K562 (cell line): ENCODE measurements at regions not wholly inside any gene's neighbourhood (a gene's known extent, or its start where the extent isn't known, plus 50 kb on each side); places are given as distances from the start of the nearest gene placed in this dataset.

ENCODE experiments used
- ATAC-seq: fragments of 200-7000 bp; cut with Tn5 transposase; 3 replicates; pipeline ENCODE4 v1.9.1; 2020; ENCODE audit warnings: moderate library complexity
- BruUV-seq: library from RNA; stranded (reverse); fragments of 400-500 nt; replicated peaks from 2 replicates; lab custom pipeline; 2021; lab: Mats Ljungman, UMichigan
- CTCF ChIA-PET: fragments of 300-600 bp; formaldehyde crosslinking; extraction: SDS; loops from one replicate; lab custom pipeline; 2021; ENCODE audit warnings: low intra/inter-chr PET ratio; lab: Yijun Ruan, JAX
- POLR2A ChIA-PET: fragments of 300-600, 350-650 bp; sonication (Branson Sonifier 250); formaldehyde crosslinking; extraction: SDS; loops from one replicate; lab custom pipeline; 2021; ENCODE audit warnings: antibody characterized with exemption, inconsistent platforms; lab: Yijun Ruan, JAX
- DNase-seq, 4 experiments: peaks; one replicate each; pipeline versions ENCODE4 v3.0.0 to v3.0.0-alpha.2; 2011 to 2018; ENCODE audit warnings: low spot score in 3 of 4, mixed read lengths in 3 of 4; ENCODE audit errors: extremely low read depth in 1 of 4
- FAIRE-seq: peaks from 2 replicates; lab custom pipeline; 2011; peaks lifted over from hg19 to GRCh38; lab: Jason Lieb, UNC
- H2AFZ ChIP-seq: 2 replicates; pipeline ENCODE4 v1.6.0; 2011; ENCODE audit warnings: low read depth, low read length, control low read depth, inconsistent platforms
- H3K27ac ChIP-seq: fragments of 200-600 bp; 3 replicates; pipeline ENCODE4 v1.8.0; 2011; ENCODE audit warnings: low read depth, mild to moderate bottlenecking, control low read depth, inconsistent platforms, low read length, moderate library complexity, mixed read lengths; ENCODE audit errors: extremely low read depth
- H3K27me3 ChIP-seq, 2 experiments: fragments of 300-600 bp in 1 of 2; 2 replicates in 1 of 2; 3 replicates in 1 of 2; pipeline versions ENCODE4 v1.6.0 to v1.8.0; 2011; ENCODE audit warnings: inconsistent platforms in 2 of 2, low read length in 2 of 2, mild to moderate bottlenecking in 1 of 2, mixed read lengths in 1 of 2, moderate library complexity in 1 of 2; ENCODE audit not compliant: control insufficient read depth in 2 of 2, insufficient read depth in 2 of 2
- H3K36me3 ChIP-seq: fragments of 300-600 bp; 3 replicates; pipeline ENCODE4 v1.8.0; 2011; ENCODE audit warnings: mild to moderate bottlenecking, low read length, inconsistent platforms; ENCODE audit not compliant: control insufficient read depth, insufficient read depth
- H3K4me1 ChIP-seq, 2 experiments: fragments of 200-600 bp in 1 of 2; replicated peaks in 1 of 2; 2 replicates in 1 of 2; 3 replicates in 1 of 2; pipeline versions ENCODE4 v1.5.1 to v1.8.0; 2011; ENCODE audit warnings: inconsistent platforms in 2 of 2, low read length in 2 of 2, mild to moderate bottlenecking in 1 of 2, mixed read lengths in 1 of 2, moderate library complexity in 1 of 2; ENCODE audit not compliant: control insufficient read depth in 2 of 2, insufficient read depth in 2 of 2
- H3K4me2 ChIP-seq: 2 replicates; pipeline ENCODE4 v1.6.1; 2011; ENCODE audit warnings: low read length, control low read depth, inconsistent platforms, mixed read lengths; ENCODE audit not compliant: insufficient read depth
- H3K4me3 ChIP-seq: fragments of 200-600 bp; sonication (generic), shearing (Covaris generic); 2 replicates; pipeline ENCODE4 v1.5.1; 2016; ENCODE audit warnings: control low read depth, inconsistent platforms
- H3K79me2 ChIP-seq: fragments of 200-600 bp; 3 replicates; pipeline ENCODE4 v1.8.0; 2011; ENCODE audit warnings: low read length, inconsistent platforms; ENCODE audit not compliant: control insufficient read depth, insufficient read depth
- H3K9ac ChIP-seq, 2 experiments: 2 replicates each; pipeline versions ENCODE4 v1.6.0 to v1.6.1; 2011; ENCODE audit warnings: low read depth in 2 of 2, low read length in 2 of 2, control low read depth in 1 of 2, inconsistent platforms in 1 of 2, mild to moderate bottlenecking in 1 of 2, mixed read lengths in 1 of 2; ENCODE audit not compliant: insufficient read depth in 1 of 2
- H3K9me1 ChIP-seq: one replicate; pipeline ENCODE4 v1.6.0; 2011; ENCODE audit warnings: inconsistent platforms, mild to moderate bottlenecking, low read length, moderate library complexity; ENCODE audit not compliant: control insufficient read depth, insufficient read depth
- H3K9me3 ChIP-seq: replicated peaks from 2 replicates; pipeline ENCODE4 v1.5.1; 2011; ENCODE audit warnings: low read depth, low read length, inconsistent platforms; ENCODE audit not compliant: control insufficient read depth, insufficient read depth
- H4K20me1 ChIP-seq: replicated peaks from 2 replicates; pipeline ENCODE4 v1.6.1; 2011; ENCODE audit warnings: low read length, inconsistent platforms, mixed read lengths; ENCODE audit not compliant: control insufficient read depth, insufficient read depth
- BRF1 ChIP-seq: IDR thresholded peaks from 3 replicates; pipeline ENCODE4 v1.6.1; 2011; ENCODE audit warnings: borderline replicate concordance, mild to moderate bottlenecking; ENCODE audit not compliant: insufficient read length; ENCODE audit errors: extremely low read depth
- E2F3 ChIP-seq: fragments of 250-450 bp; sonication (Bioruptor Pico); IDR thresholded peaks from 2 replicates; pipeline ENCODE4 v1.4.0; 2020; ENCODE audit warnings: mild to moderate bottlenecking
- FOSL1 ChIP-seq: fragments of 200-800 bp; sonication (Bioruptor generic); conservative IDR thresholded peaks from 2 replicates; pipeline ENCODE4 v1.6.1; 2016; ENCODE audit warnings: missing genetic modification characterization, missing compliant biosample characterization
- HNRNPH1 ChIP-seq: fragments of 200-400 bp; formaldehyde crosslinking; optimal IDR thresholded peaks from 2 replicates; pipeline ENCODE3; 2017; ENCODE audit warnings: low read depth, mild to moderate bottlenecking, low read length, moderate library complexity
- KDM2B ChIP-seq: fragments of 250-450 bp; sonication (Bioruptor Pico); IDR thresholded peaks from 2 replicates; pipeline ENCODE4 v1.8.0; 2021; ENCODE audit warnings: mild to moderate bottlenecking, moderate library complexity
- KDM4B ChIP-seq, 2 experiments: fragments of 450-650 bp in 1 of 2; sonication (generic) in 1 of 2; IDR thresholded peaks; 2 replicates each; pipeline ENCODE4 v1.6.1; 2016 to 2017; ENCODE audit warnings: borderline replicate concordance in 2 of 2, antibody characterized with exemption in 1 of 2, low read depth in 1 of 2, mild to moderate bottlenecking in 1 of 2
- MBD2 ChIP-seq: sonication (generic); IDR thresholded peaks from 2 replicates; pipeline ENCODE4 v1.6.1; 2016; ENCODE audit warnings: low read depth, borderline replicate concordance
- NR2C2 ChIP-seq, 2 experiments: fragments of 200-800 bp in 1 of 2; sonication (Bioruptor generic) in 1 of 2; sonication (generic) in 1 of 2; formaldehyde crosslinking in 1 of 2; IDR thresholded peaks; 2 replicates each; pipeline versions ENCODE4 v1.6.1 to v1.8.0; 2016 to 2022; ENCODE audit warnings: mild to moderate bottlenecking in 1 of 2, missing compliant biosample characterization in 1 of 2, missing genetic modification characterization in 1 of 2, missing genetic modification reagents in 1 of 2
- POLR2AphosphoS2 ChIP-seq: IDR thresholded peaks from 2 replicates; pipeline ENCODE4 v1.6.1; 2012; ENCODE audit warnings: low read length, improper control_type of control experiment
- SLC30A9 ChIP-seq: fragments of 250-450 bp; sonication (Bioruptor Pico); IDR thresholded peaks from 2 replicates; pipeline ENCODE4 v1.8.0; 2022; ENCODE audit warnings: mild to moderate bottlenecking, moderate library complexity
- SRSF3 ChIP-seq: fragments of 200-400 bp; formaldehyde crosslinking; IDR thresholded peaks from 2 replicates; pipeline ENCODE4 v1.6.1; 2016; ENCODE audit warnings: mild to moderate bottlenecking, low read length, moderate library complexity; ENCODE audit not compliant: insufficient read depth
- ZNF143 ChIP-seq: sonication (generic); formaldehyde crosslinking; IDR thresholded peaks from 2 replicates; pipeline ENCODE4 v1.9.0; 2022; ENCODE audit warnings: mild to moderate bottlenecking, missing genetic modification reagents
- ZNF347 ChIP-seq: fragments of 450-650 bp; formaldehyde crosslinking; IDR thresholded peaks from 2 replicates; pipeline ENCODE4 v1.4.0; 2020; ENCODE audit warnings: low read depth, mild to moderate bottlenecking, moderate library complexity
- ZNF384 ChIP-seq: IDR thresholded peaks from 2 replicates; pipeline ENCODE4 v1.6.1; 2012; ENCODE audit warnings: low read depth, low read length, improper control_type of control experiment
- ZNF507 ChIP-seq: conservative IDR thresholded peaks from 2 replicates; pipeline ENCODE4 v1.6.1; 2017; ENCODE audit warnings: missing genetic modification characterization, missing compliant biosample characterization
- WGBS: fragments of 100-300 bp; shearing (Covaris generic); methylation state at CpG from one replicate; pipeline ENCODE4 v1.1.6; 2016; ENCODE audit warnings: low coverage, mixed read lengths; ENCODE audit not compliant: insufficient coverage; ENCODE audit errors: missing lambda C conversion rate; 5-methylcytosine and 5-hydroxymethylcytosine counted together
- in situ Hi-C: fragments of 300-500 bp; cut with MboI; formaldehyde crosslinking; loops from 4 replicates; pipeline ENCODE4 v1.15.0; 2018; ENCODE audit warnings: inconsistent platforms, mixed read lengths
- intact Hi-C: fragments of 100-400 bp; cut with micrococcal nuclease; formaldehyde crosslinking; loops from 2 replicates; pipeline ENCODE4 v1.14.2; 2022
- TF ChIP-seq, protein P1 (sequence below), 2 experiments: fragments of 450-650 bp in 1 of 2; sonication (generic) in 1 of 2; formaldehyde crosslinking in 1 of 2; IDR thresholded peaks in 1 of 2; conservative IDR thresholded peaks in 1 of 2; 2 replicates each; pipeline versions ENCODE4 v1.6.1 to v1.8.1; 2016 to 2023; ENCODE audit warnings: mild to moderate bottlenecking in 2 of 2, moderate library complexity in 2 of 2, inconsistent platforms in 1 of 2, missing genetic modification reagents in 1 of 2
- TF ChIP-seq, protein P2 (sequence below): fragments of 450-650 bp; IDR thresholded peaks from 2 replicates; pipeline ENCODE4 v1.6.1; 2018; ENCODE audit not compliant: partially characterized antibody

DNA sequence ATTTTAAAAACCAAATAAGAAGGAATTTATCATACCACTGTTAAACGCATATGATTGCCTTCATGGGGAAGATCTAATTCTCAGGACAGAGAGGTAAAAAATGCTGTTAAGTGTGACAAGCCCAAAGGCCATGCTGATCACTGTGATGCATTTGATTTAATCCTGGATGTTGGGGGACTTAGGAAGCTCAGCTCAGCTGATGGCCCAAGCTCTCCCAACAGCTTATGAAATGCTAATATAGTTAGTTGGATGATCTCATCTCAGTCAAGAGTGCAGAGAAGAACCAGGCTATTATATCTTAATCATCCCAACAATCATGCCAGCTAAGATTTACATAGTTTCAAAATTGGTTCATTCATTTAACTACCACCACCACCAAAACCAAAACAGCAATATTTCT is 340.0 kb downstream of the IL20RB start:
- no peak overlapping the region for H3K4me2 ChIP-seq
- 0% methylated on average over 1 of the region's 1 CpG for WGBS
- DNase-seq: no peak
- in situ Hi-C loops: no loop called here
- H3K4me1 ChIP-seq: no peaks in the 10 kb centered on the region
- H3K79me2 ChIP-seq: no peaks in the 10 kb centered on the region
- no peak for FAIRE-seq
- H3K9me1 ChIP-seq: no peaks in the 10 kb centered on the region
- no peak overlapping the region for H3K27ac ChIP-seq
- H3K9me3 ChIP-seq: no peaks in the 10 kb centered on the region
- H3K36me3 ChIP-seq: no peaks in the 10 kb centered on the region
- H3K4me3 ChIP-seq: no peak overlapping the region
- H3K9ac ChIP-seq: no peak overlapping the region
- POLR2A ChIA-PET: no interaction called here
- H4K20me1 ChIP-seq: no peaks in the 10 kb centered on the region
- ATAC-seq: no peak
- H2AFZ ChIP-seq: no peak overlapping the region
- CTCF ChIA-PET: no interaction called here
- no peaks in the 10 kb centered on the region for H3K27me3 ChIP-seq
- TF ChIP-seq KDM4B (IDR thresholded peaks at IDR 0.05; ENCODE audit: borderline replicate concordance in 2 of 2, low read depth in 1 of 2) (no peak), ZNF384 (no peak), E2F3 (CRISPR knock-in tag) (no peak), SLC30A9 (CRISPR knock-in tag) (no peak), KDM2B (no peak), ZNF143 (no peak), POLR2AphosphoS2 (no peak), FOSL1 (tag) (no peak), HNRNPH1 (no peak), NR2C2 (CRISPR knock-in tag; IDR thresholded peaks at IDR 0.05) (no peak), NR2C2 (tag; IDR thresholded peaks at IDR 0.05) (no peak), ZNF507 (tag) (no peak), BRF1 (no peak), MBD2 (no peak), SRSF3 (no peak), ZNF347 (CRISPR knock-in tag) (no peak)
- TF ChIP-seq, protein P1, sequence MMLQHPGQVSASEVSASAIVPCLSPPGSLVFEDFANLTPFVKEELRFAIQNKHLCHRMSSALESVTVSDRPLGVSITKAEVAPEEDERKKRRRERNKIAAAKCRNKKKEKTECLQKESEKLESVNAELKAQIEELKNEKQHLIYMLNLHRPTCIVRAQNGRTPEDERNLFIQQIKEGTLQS (IDR thresholded peaks at IDR 0.05): no peak
- TF ChIP-seq, protein P1 (CRISPR knock-in tag; conservative IDR thresholded peaks at IDR 0.05): no peak
- TF ChIP-seq, protein P2, sequence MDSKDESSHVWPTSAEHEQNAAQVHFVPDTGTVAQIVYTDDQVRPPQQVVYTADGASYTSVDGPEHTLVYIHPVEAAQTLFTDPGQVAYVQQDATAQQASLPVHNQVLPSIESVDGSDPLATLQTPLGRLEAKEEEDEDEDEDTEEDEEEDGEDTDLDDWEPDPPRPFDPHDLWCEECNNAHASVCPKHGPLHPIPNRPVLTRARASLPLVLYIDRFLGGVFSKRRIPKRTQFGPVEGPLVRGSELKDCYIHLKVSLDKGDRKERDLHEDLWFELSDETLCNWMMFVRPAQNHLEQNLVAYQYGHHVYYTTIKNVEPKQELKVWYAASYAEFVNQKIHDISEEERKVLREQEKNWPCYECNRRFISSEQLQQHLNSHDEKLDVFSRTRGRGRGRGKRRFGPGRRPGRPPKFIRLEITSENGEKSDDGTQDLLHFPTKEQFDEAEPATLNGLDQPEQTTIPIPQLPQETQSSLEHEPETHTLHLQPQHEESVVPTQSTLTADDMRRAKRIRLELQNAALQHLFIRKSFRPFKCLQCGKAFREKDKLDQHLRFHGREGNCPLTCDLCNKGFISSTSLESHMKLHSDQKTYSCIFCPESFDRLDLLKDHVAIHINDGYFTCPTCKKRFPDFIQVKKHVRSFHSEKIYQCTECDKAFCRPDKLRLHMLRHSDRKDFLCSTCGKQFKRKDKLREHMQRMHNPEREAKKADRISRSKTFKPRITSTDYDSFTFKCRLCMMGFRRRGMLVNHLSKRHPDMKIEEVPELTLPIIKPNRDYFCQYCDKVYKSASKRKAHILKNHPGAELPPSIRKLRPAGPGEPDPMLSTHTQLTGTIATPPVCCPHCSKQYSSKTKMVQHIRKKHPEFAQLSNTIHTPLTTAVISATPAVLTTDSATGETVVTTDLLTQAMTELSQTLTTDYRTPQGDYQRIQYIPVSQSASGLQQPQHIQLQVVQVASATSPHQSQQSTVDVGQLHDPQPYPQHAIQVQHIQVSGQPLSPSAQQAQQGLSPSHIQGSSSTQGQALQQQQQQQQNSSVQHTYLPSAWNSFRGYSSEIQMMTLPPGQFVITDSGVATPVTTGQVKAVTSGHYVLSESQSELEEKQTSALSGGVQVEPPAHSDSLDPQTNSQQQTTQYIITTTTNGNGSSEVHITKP: no peak
- intact Hi-C loops: no loop called here
- BruUV-seq: no TSS peak
